Ishikawa (cell line): ENCODE measurements at regions not wholly inside any gene's neighbourhood (a gene's known extent, or its start where the extent isn't known, plus 50 kb on each side); places are given as distances from the start of the nearest gene placed in this dataset.

ENCODE experiments used
- CEBPB ChIP-seq: IDR thresholded peaks from 2 replicates; pipeline ENCODE4 v1.6.1; 2012
- EP300 ChIP-seq: IDR thresholded peaks from 2 replicates; pipeline ENCODE4 v1.6.1; 2012; ENCODE audit warnings: borderline replicate concordance
- MAX ChIP-seq: IDR thresholded peaks from 2 replicates; pipeline ENCODE4 v1.6.1; 2012
- NFIC ChIP-seq: IDR thresholded peaks from 2 replicates; pipeline ENCODE4 v1.6.1; 2012
- TAF1 ChIP-seq: IDR thresholded peaks from 2 replicates; pipeline ENCODE4 v1.6.1; 2012; ENCODE audit warnings: low read depth, mild to moderate bottlenecking
- TF ChIP-seq, protein P1 (sequence below): IDR thresholded peaks from 2 replicates; pipeline ENCODE4 v1.6.1; 2012

DNA sequence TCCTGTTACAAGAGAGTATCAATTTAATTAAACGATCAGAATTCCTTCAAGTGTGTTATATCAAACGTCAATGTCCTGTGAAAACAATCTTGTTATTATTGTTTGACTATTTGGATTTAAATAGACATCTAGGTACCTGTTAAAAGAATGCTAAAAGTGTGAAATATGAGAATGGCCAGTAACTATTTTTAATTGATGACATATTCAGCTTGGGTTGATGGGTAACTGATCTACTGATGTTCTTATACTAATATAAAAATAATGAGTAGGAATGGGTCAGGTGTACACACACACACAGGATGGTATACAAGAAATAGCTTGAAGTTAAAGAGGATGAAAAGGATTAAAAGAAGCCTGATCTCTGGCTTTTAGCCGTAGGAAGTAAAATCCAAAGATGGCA, 146.0 kb downstream of the SLC38A4 start:
- TF ChIP-seq TAF1 (no peak), MAX (no peak), EP300 (no peak), CEBPB (no peak), NFIC (no peak)
- TF ChIP-seq, protein P1, sequence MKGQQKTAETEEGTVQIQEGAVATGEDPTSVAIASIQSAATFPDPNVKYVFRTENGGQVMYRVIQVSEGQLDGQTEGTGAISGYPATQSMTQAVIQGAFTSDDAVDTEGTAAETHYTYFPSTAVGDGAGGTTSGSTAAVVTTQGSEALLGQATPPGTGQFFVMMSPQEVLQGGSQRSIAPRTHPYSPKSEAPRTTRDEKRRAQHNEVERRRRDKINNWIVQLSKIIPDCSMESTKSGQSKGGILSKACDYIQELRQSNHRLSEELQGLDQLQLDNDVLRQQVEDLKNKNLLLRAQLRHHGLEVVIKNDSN: no peak
